Endothelial cell (in vitro differentiated cells): ENCODE measurements at regions not wholly inside any gene's neighbourhood (a gene's known extent, or its start where the extent isn't known, plus 50 kb on each side); places are given as distances from the start of the nearest gene placed in this dataset.

Experiments used
- DNase-seq: peaks from one replicate; pipeline ENCODE4 v3.0.0; 2021; ENCODE audit warnings: low spot score
- H3K27ac Mint-ChIP-seq: one replicate; pipeline ENCODE4 v1.8.0; 2021; ENCODE audit warnings: mixed read lengths, inconsistent platforms; ENCODE audit not compliant: unreplicated experiment
- H3K27me3 Mint-ChIP-seq: one replicate; pipeline ENCODE4 v1.8.0; 2021; ENCODE audit warnings: mild to moderate bottlenecking, moderate library complexity, mixed read lengths, inconsistent platforms; ENCODE audit not compliant: unreplicated experiment
- H3K36me3 Mint-ChIP-seq: one replicate; pipeline ENCODE4 v1.8.0; 2021; ENCODE audit warnings: mild to moderate bottlenecking, low read depth, mixed read lengths, inconsistent platforms; ENCODE audit not compliant: unreplicated experiment
- H3K4me1 Mint-ChIP-seq: one replicate; pipeline ENCODE4 v1.8.0; 2021; ENCODE audit warnings: mild to moderate bottlenecking, mixed read lengths, inconsistent platforms; ENCODE audit not compliant: unreplicated experiment
- H3K4me3 Mint-ChIP-seq: one replicate; pipeline ENCODE4 v1.8.0; 2021; ENCODE audit warnings: mild to moderate bottlenecking, mixed read lengths, inconsistent platforms; ENCODE audit not compliant: unreplicated experiment
- H3K9me3 Mint-ChIP-seq: one replicate; pipeline ENCODE4 v1.8.0; 2021; ENCODE audit warnings: mixed read lengths, inconsistent platforms; ENCODE audit not compliant: unreplicated experiment
- CTCF ChIP-seq: fragments of 200-600 bp; sonication (generic); IDR thresholded peaks from one replicate; pipeline ENCODE4 v1.5.0; 2021; ENCODE audit warnings: antibody characterized with exemption; ENCODE audit not compliant: unreplicated experiment

GRCh38 chr10:2471811-2472210, 595.5 kb upstream of the PFKP start:
- no peak overlapping the region for H3K27ac Mint-ChIP-seq
- no peaks in the 10 kb centered on the region for H3K27me3 Mint-ChIP-seq
- no peak for TF ChIP-seq CTCF
- H3K4me1 Mint-ChIP-seq, result peaks cover 8% of the 10 kb centered on the region
- H3K9me3 Mint-ChIP-seq, result no peaks in the 10 kb centered on the region
- H3K4me3 Mint-ChIP-seq, result no peak overlapping the region
- no peaks in the 10 kb centered on the region for H3K36me3 Mint-ChIP-seq
- DNase-seq, result no peak

- no peak for TF ChIP-seq CTCF
- Mint-ChIP-seq H3K4me1 (no peaks in the 10 kb centered on the region), H3K27ac (no peak overlapping the region)
Measured at GRCh38 chr10:2469802-2470201, 597.5 kb upstream of the PFKP start.

GRCh38 chr10:2464483-2464882, 602.9 kb upstream of the PFKP start:
- Mint-ChIP-seq H3K4me3 (no peak overlapping the region), H3K27me3 (no peaks in the 10 kb centered on the region), H3K36me3 (no peaks in the 10 kb centered on the region), H3K27ac (no peak overlapping the region), H3K9me3 (no peaks in the 10 kb centered on the region), H3K4me1 (no peaks in the 10 kb centered on the region)
- no peak for DNase-seq
- no peak for TF ChIP-seq CTCF

More at GRCh38 chr10:2469802-2470201, 597.5 kb upstream of the PFKP start:
- no peaks in the 10 kb centered on the region for H3K27me3 Mint-ChIP-seq
- H3K36me3 Mint-ChIP-seq, result no peaks in the 10 kb centered on the region
- no peaks in the 10 kb centered on the region for H3K9me3 Mint-ChIP-seq
- H3K4me3 Mint-ChIP-seq, result no peak overlapping the region
- DNase-seq, result no peak

GRCh38 chr10:2463316-2463715, 604.0 kb upstream of the PFKP start:
- no peak for TF ChIP-seq CTCF
- DNase-seq, result no peak
- no peak overlapping the region for H3K27ac Mint-ChIP-seq
- no peak overlapping the region for H3K4me3 Mint-ChIP-seq
- no peaks in the 10 kb centered on the region for H3K9me3 Mint-ChIP-seq
- no peaks in the 10 kb centered on the region for H3K4me1 Mint-ChIP-seq
- no peaks in the 10 kb centered on the region for H3K27me3 Mint-ChIP-seq
- H3K36me3 Mint-ChIP-seq, result no peaks in the 10 kb centered on the region

GRCh38 chr10:2462581-2462980, 604.8 kb upstream of the PFKP start:
- H3K4me3 Mint-ChIP-seq, result no peak overlapping the region
- H3K27ac Mint-ChIP-seq, result no peak overlapping the region
- TF ChIP-seq CTCF, result no peak
- no peaks in the 10 kb centered on the region for H3K36me3 Mint-ChIP-seq
- DNase-seq, result no peak
- no peaks in the 10 kb centered on the region for H3K27me3 Mint-ChIP-seq
- no peaks in the 10 kb centered on the region for H3K9me3 Mint-ChIP-seq
- no peaks in the 10 kb centered on the region for H3K4me1 Mint-ChIP-seq
